DOHH2 (cell line): ENCODE measurements at regions not wholly inside any gene's neighbourhood (a gene's known extent, or its start where the extent isn't known, plus 50 kb on each side); places are given as distances from the start of the nearest gene placed in this dataset.
"Not testable (repeated sequence)": the region's sequence is repeated elsewhere in the genome, so short reads cannot be mapped to it uniquely, and the experiment has no call there.

Experiments used
- H3F3A ChIP-seq: fragments of 200-600 bp; sonication (generic), shearing (Covaris generic); 2 replicates; pipeline ENCODE4 v1.6.0; 2016; ENCODE audit warnings: antibody characterized with exemption, mild to moderate bottlenecking; ENCODE audit not compliant: control insufficient read depth, insufficient read depth
- H3K27ac ChIP-seq: fragments of 200-600 bp; sonication (generic); 2 replicates; pipeline ENCODE4 v1.5.1; 2014; ENCODE audit warnings: low read depth, mild to moderate bottlenecking, low read length, moderate library complexity
- H3K27me3 ChIP-seq: fragments of 200-600 bp; sonication (generic); 2 replicates; pipeline ENCODE4 v1.6.1; 2014; ENCODE audit warnings: mild to moderate bottlenecking, low read length, mixed read lengths; ENCODE audit not compliant: control insufficient read depth
- H3K36me3 ChIP-seq: fragments of 200-600 bp; sonication (generic); 2 replicates; pipeline ENCODE4 v1.6.1; 2014; ENCODE audit warnings: mild to moderate bottlenecking, low read length, moderate library complexity, mixed read lengths; ENCODE audit not compliant: control insufficient read depth
- H3K4me1 ChIP-seq: fragments of 200-600 bp; sonication (generic); 2 replicates; pipeline ENCODE4 v1.6.1; 2014; ENCODE audit warnings: mild to moderate bottlenecking, low read length, mixed read lengths; ENCODE audit not compliant: control insufficient read depth
- H3K4me2 ChIP-seq: fragments of 200-600 bp; sonication (generic); 2 replicates; pipeline ENCODE4 v1.6.0; 2014; ENCODE audit warnings: mild to moderate bottlenecking, low read length, moderate library complexity
- H3K4me3 ChIP-seq: fragments of 200-600 bp; sonication (generic); 2 replicates; pipeline ENCODE4 v1.5.1; 2014; ENCODE audit warnings: mild to moderate bottlenecking, low read length, mixed read lengths
- H3K79me2 ChIP-seq: fragments of 200-600 bp; sonication (generic); 2 replicates; pipeline ENCODE4 v1.6.1; 2014; ENCODE audit warnings: mild to moderate bottlenecking, low read length, mixed read lengths; ENCODE audit not compliant: control insufficient read depth
- H3K9me2 ChIP-seq: fragments of 200-600 bp; sonication (generic); replicated peaks from 2 replicates; pipeline ENCODE4 v1.6.1; 2014; ENCODE audit warnings: mild to moderate bottlenecking, low read length, mixed read lengths; ENCODE audit not compliant: control insufficient read depth
- H3K9me3 ChIP-seq: fragments of 200-600 bp; sonication (generic); 2 replicates; pipeline ENCODE4 v1.6.1; 2014; ENCODE audit warnings: antibody characterized with exemption, low read length, mixed read lengths; ENCODE audit not compliant: control insufficient read depth, insufficient read depth
- H4K20me1 ChIP-seq: fragments of 200-600 bp; sonication (generic); 2 replicates; pipeline ENCODE4 v1.6.0; 2014; ENCODE audit warnings: low read depth, mild to moderate bottlenecking, antibody characterized with exemption, low read length, moderate library complexity; ENCODE audit not compliant: control insufficient read depth, insufficient read depth
- CTCF ChIP-seq: fragments of 200-600 bp; sonication (generic); IDR thresholded peaks from one replicate; pipeline ENCODE4 v1.5.1; 2014; ENCODE audit warnings: antibody characterized with exemption, mild to moderate bottlenecking, low read depth, low read length; ENCODE audit not compliant: poor library complexity, severe bottlenecking
- EZH2phosphoT487 ChIP-seq: fragments of 200-600 bp; sonication (generic); IDR thresholded peaks from 2 replicates; pipeline ENCODE4 v1.6.1; 2017; ENCODE audit warnings: borderline replicate concordance, mild to moderate bottlenecking, antibody characterized with exemption, low read length, moderate library complexity, mixed read lengths

GRCh38 chr10:5285186-5285585, 79.6 kb upstream of the UCN3 start:
- no peak for TF ChIP-seq CTCF
- TF ChIP-seq EZH2phosphoT487: no peak
- Histone ChIP-seq H3K9me3 (no peaks in the 10 kb centered on the region), H3K4me3 (no peak overlapping the region), H3K4me2 (no peak overlapping the region), H3K79me2 (no peaks in the 10 kb centered on the region), H3K4me1 (no peaks in the 10 kb centered on the region), H3K36me3 (no peaks in the 10 kb centered on the region), H3F3A (no peaks in the 10 kb centered on the region), H3K27me3 (0 out of 2 replicates have a peak, but pooled peaks cover 2% of the 10 kb centered on the region), H3K27ac (no peak overlapping the region), H4K20me1 (no peaks in the 10 kb centered on the region), H3K9me2 (no peaks in the 10 kb centered on the region)

- Histone ChIP-seq H3K9me2 (no peaks in the 10 kb centered on the region), H3K27ac (no peak overlapping the region), H3K27me3 (no peaks in the 10 kb centered on the region), H3K4me3 (no peak overlapping the region), H3K4me1 (no peaks in the 10 kb centered on the region), H3K4me2 (no peak overlapping the region), H3F3A (no peaks in the 10 kb centered on the region), H3K9me3 (no peaks in the 10 kb centered on the region), H4K20me1 (no peaks in the 10 kb centered on the region), H3K79me2 (no peaks in the 10 kb centered on the region), H3K36me3 (no peaks in the 10 kb centered on the region)
- TF ChIP-seq CTCF: no peak
- TF ChIP-seq EZH2phosphoT487: no peak
These were observed 76.4 kb upstream of the UCN3 start for GRCh38 chr10:5288359-5288758.

DNA sequence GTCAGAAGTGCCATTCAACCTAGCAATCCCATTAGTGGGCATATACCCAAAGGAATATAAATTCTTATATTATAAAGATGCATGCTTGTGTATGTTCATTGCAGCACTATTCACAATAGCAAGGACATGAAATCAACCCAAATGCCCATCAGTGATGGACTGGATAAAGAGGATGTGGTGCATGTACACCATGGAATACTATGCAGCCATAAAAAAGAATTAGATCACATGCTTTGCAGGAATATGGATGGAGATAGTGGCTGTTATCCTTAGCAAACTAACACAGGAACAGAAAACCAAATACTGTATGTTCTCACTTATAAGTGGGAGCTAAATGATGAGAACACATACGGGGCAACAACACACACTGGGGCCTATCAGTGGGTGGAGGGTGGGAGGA, 75.5 kb upstream of the UCN3 start:
- not testable (repeated sequence) for H3K27ac ChIP-seq, H3K9me3 ChIP-seq, H3K27me3 ChIP-seq

GRCh38 chr10:5291501-5292195, 73.1 kb upstream of the UCN3 start:
- Histone ChIP-seq H3K27me3 (no peaks in the 10 kb centered on the region), H3K4me2 (no peak overlapping the region), H3K27ac (no peak overlapping the region), H3K4me1 (no peaks in the 10 kb centered on the region), H3K9me3 (no peaks in the 10 kb centered on the region), H3K4me3 (no peak overlapping the region), H4K20me1 (no peaks in the 10 kb centered on the region), H3K79me2 (no peaks in the 10 kb centered on the region), H3F3A (no peaks in the 10 kb centered on the region), H3K36me3 (no peaks in the 10 kb centered on the region), H3K9me2 (no peaks in the 10 kb centered on the region)
- no peak for TF ChIP-seq EZH2phosphoT487
- no peak for TF ChIP-seq CTCF

More for the DNA sequence above, 75.5 kb upstream of the UCN3 start:
- H3K4me3 ChIP-seq, H3K9me2 ChIP-seq, H3K36me3 ChIP-seq, H3K4me2 ChIP-seq, H3F3A ChIP-seq, H3K79me2 ChIP-seq, H3K4me1 ChIP-seq, H4K20me1 ChIP-seq: not testable (repeated sequence)
